Fibroblast of lung (primary cell): ENCODE measurements at regions not wholly inside any gene's neighbourhood (a gene's known extent, or its start where the extent isn't known, plus 50 kb on each side); places are given as distances from the start of the nearest gene placed in this dataset.
"Not testable (repeated sequence)": the region's sequence is repeated elsewhere in the genome, so short reads cannot be mapped to it uniquely, and the experiment has no call there.

Experiments
- DNase-seq, 2 donors: peaks; one replicate each; pipeline versions ENCODE4 v3.0.0 to v3.0.0-alpha.2; 2010; ENCODE audit warnings: low read depth in 2 of 2
- H2AFZ ChIP-seq: 2 replicates; pipeline ENCODE4 v1.5.1; 2012; ENCODE audit warnings: low read length, control low read depth, inconsistent platforms
- H3K27ac ChIP-seq: 2 replicates; pipeline ENCODE4 v1.5.1; 2011; ENCODE audit warnings: low read length, control low read depth; ENCODE audit not compliant: insufficient read depth
- H3K27me3 ChIP-seq: 2 replicates; pipeline ENCODE4 v1.5.1; 2011; ENCODE audit warnings: mild to moderate bottlenecking, low read length; ENCODE audit not compliant: control insufficient read depth, insufficient read depth
- H3K36me3 ChIP-seq: 2 replicates; pipeline ENCODE4 v1.5.1; 2011; ENCODE audit warnings: low read length; ENCODE audit not compliant: control insufficient read depth, insufficient read depth
- H3K4me1 ChIP-seq: 2 replicates; pipeline ENCODE4 v1.5.1; 2011; ENCODE audit warnings: low read length; ENCODE audit not compliant: control insufficient read depth, insufficient read depth; ENCODE audit errors: extremely low read depth
- H3K4me2 ChIP-seq: 2 replicates; pipeline ENCODE4 v1.5.1; 2011; ENCODE audit warnings: low read length, control low read depth; ENCODE audit not compliant: insufficient read depth; ENCODE audit errors: extremely low read depth
- H3K4me3 ChIP-seq, 4 experiments: fragments of 200-600 bp in 1 of 4; sonication (generic) in 1 of 4; replicated peaks in 1 of 4; 2 replicates each; pipeline ENCODE4 v1.5.1; 2011 to 2016; ENCODE audit warnings: low read length in 4 of 4, low read depth in 3 of 4, mild to moderate bottlenecking in 3 of 4, control low read depth in 2 of 4, inconsistent platforms in 1 of 4, mixed read lengths in 1 of 4; ENCODE audit not compliant: insufficient read depth in 1 of 4; ENCODE audit errors: control extremely low read depth in 1 of 4
- H3K79me2 ChIP-seq: 2 replicates; pipeline ENCODE4 v1.5.1; 2012; ENCODE audit warnings: mild to moderate bottlenecking, low read length, inconsistent platforms; ENCODE audit not compliant: control insufficient read depth, insufficient read depth
- H3K9ac ChIP-seq: 2 replicates; pipeline ENCODE4 v1.5.1; 2011; ENCODE audit warnings: mild to moderate bottlenecking, low read length, control low read depth; ENCODE audit not compliant: insufficient read depth
- H3K9me3 ChIP-seq: 2 replicates; pipeline ENCODE4 v1.5.1; 2012; ENCODE audit warnings: low read depth, low read length; ENCODE audit not compliant: control insufficient read depth, insufficient read depth
- H4K20me1 ChIP-seq: 2 replicates; pipeline ENCODE4 v1.5.1; 2011; ENCODE audit warnings: low read length; ENCODE audit not compliant: control insufficient read depth, insufficient read depth; ENCODE audit errors: extremely low read depth
- EZH2 ChIP-seq: IDR thresholded peaks from 2 replicates; pipeline ENCODE4 v1.5.1; 2012; ENCODE audit warnings: low read length, control low read depth, mild to moderate bottlenecking; ENCODE audit errors: missing control alignments
- TF ChIP-seq, protein P1 (sequence below), 2 donors: IDR thresholded peaks in 1 of 2; conservative IDR thresholded peaks in 1 of 2; 1 replicate in 1 of 2; 2 replicates in 1 of 2; pipeline ENCODE4 v1.5.1; 2011 to 2012; ENCODE audit warnings: low read length in 2 of 2, control low read depth in 1 of 2, inconsistent platforms in 1 of 2, low read depth in 1 of 2, mild to moderate bottlenecking in 1 of 2

- Histone ChIP-seq H3K9ac (no peak overlapping the region), H3K36me3 (no peaks in the 10 kb centered on the region), H3K4me3 (no peak overlapping the region), H3K27me3 (no peaks in the 10 kb centered on the region), H3K4me2 (no peak overlapping the region), H4K20me1 (no peaks in the 10 kb centered on the region), H3K27ac (no peak overlapping the region), H2AFZ (no peak overlapping the region), H3K4me1 (no peaks in the 10 kb centered on the region), H3K79me2 (no peaks in the 10 kb centered on the region), H3K9me3 (no peaks in the 10 kb centered on the region)
- TF ChIP-seq, protein P1, sequence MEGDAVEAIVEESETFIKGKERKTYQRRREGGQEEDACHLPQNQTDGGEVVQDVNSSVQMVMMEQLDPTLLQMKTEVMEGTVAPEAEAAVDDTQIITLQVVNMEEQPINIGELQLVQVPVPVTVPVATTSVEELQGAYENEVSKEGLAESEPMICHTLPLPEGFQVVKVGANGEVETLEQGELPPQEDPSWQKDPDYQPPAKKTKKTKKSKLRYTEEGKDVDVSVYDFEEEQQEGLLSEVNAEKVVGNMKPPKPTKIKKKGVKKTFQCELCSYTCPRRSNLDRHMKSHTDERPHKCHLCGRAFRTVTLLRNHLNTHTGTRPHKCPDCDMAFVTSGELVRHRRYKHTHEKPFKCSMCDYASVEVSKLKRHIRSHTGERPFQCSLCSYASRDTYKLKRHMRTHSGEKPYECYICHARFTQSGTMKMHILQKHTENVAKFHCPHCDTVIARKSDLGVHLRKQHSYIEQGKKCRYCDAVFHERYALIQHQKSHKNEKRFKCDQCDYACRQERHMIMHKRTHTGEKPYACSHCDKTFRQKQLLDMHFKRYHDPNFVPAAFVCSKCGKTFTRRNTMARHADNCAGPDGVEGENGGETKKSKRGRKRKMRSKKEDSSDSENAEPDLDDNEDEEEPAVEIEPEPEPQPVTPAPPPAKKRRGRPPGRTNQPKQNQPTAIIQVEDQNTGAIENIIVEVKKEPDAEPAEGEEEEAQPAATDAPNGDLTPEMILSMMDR (conservative IDR thresholded peaks at IDR 0.05 in 1 of 2, IDR thresholded peaks at IDR 0.05 in 1 of 2; ENCODE audit: low read depth in 1 of 2, low read length in 2 of 2): no peak
- TF ChIP-seq EZH2: no peak
- no peak for DNase-seq
Measured at GRCh38 chr16:63410594-63410993, 1374.4 kb upstream of the CDH8 start.

DNA sequence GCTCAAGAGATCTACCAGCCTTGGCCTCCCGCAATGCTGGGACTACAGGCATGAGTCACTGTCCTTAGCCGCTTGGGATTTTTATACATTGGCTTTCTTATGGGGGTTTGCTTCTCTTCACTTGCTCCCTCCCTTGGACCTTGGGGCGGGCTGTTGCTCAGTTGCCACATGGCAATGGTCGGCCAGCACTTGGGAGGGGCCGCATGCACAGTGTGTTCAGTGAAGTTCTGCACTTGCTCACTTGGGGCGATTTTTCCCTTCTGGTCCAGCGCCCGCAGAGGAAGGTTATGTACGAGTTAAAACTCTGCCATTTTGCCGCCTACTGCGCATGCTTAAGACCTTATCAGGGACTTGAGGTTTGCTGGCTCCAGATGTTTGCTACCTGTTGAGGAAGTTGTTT lies 1367.6 kb upstream of the CDH8 start:
- no peak overlapping the region for H2AFZ ChIP-seq
- H3K27ac ChIP-seq: no peak overlapping the region
- H3K4me3 ChIP-seq: no peak overlapping the region
- H3K4me1 ChIP-seq: no peaks in the 10 kb centered on the region
- H3K79me2 ChIP-seq: no peaks in the 10 kb centered on the region
- DNase-seq: no peak
- TF ChIP-seq, protein P1 (conservative IDR thresholded peaks at IDR 0.05 in 1 of 2, IDR thresholded peaks at IDR 0.05 in 1 of 2; ENCODE audit: low read depth in 1 of 2, low read length in 2 of 2): no peak
- no peaks in the 10 kb centered on the region for H3K27me3 ChIP-seq
- no peaks in the 10 kb centered on the region for H3K36me3 ChIP-seq
- H3K9me3 ChIP-seq: no peaks in the 10 kb centered on the region
- H3K4me2 ChIP-seq: no peak overlapping the region
- H3K9ac ChIP-seq: no peak overlapping the region
- no peaks in the 10 kb centered on the region for H4K20me1 ChIP-seq

DNA sequence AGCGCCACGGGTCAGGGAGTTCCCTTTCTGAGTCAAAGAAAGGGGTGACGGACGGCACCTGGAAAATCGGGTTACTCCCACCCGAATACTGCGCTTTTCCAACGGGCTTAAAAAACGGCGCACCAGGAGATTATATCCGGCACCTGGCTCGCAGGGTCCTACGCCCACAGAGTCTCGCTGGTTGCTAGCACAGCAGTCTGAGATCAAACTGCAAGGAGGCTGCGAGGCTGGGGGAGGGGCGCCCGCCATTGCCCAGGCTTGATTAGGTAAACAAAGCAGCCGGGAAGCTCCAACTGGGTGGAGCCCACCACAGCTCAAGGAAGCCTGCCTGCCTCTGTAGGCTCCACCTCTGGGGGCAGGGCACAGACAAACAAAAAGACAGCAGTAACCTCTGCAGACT lies 1352.0 kb upstream of the CDH8 start:
- not testable (repeated sequence) for H3K4me3 ChIP-seq, H3K27me3 ChIP-seq, H4K20me1 ChIP-seq, H3K79me2 ChIP-seq, H3K4me1 ChIP-seq, H3K27ac ChIP-seq, H3K9ac ChIP-seq, H3K4me2 ChIP-seq, H3K9me3 ChIP-seq, H2AFZ ChIP-seq, DNase-seq, H3K36me3 ChIP-seq
